ENCODE measurements at regions not wholly inside any gene's neighbourhood (a gene's known extent, or its start where the extent isn't known, plus 50 kb on each side); places are given as distances from the start of the nearest gene placed in this dataset.
A peak's percentile ranks its signal among the peaks of the same experiment; 100 is the strongest.

- Histone ChIP-seq H3K27ac (no peak overlapping the region), H3K36me3 (no peaks in the 10 kb centered on the region), H3K4me3 (no peak overlapping the region), H3K27me3 (no peaks in the 10 kb centered on the region), H3K4me1 (no peaks in the 10 kb centered on the region), H3K9me3 (no peaks in the 10 kb centered on the region)
- TF ChIP-seq CTCF (IDR thresholded peaks at IDR 0.05) = no peak
- TF ChIP-seq POLR2A (IDR thresholded peaks at IDR 0.05) = no peak
- DNase-seq = no peak
Measured at GRCh38 chr12:59158066-59158465, 237.8 kb upstream of the LRIG3 start.

- Histone ChIP-seq H3K36me3 (no peaks in the 10 kb centered on the region), H3K27me3 (no peaks in the 10 kb centered on the region), H3K9me3 (no peaks in the 10 kb centered on the region), H3K27ac (no peak overlapping the region), H3K4me3 (no peak overlapping the region), H3K4me1 (no peaks in the 10 kb centered on the region)
- TF ChIP-seq POLR2A (IDR thresholded peaks at IDR 0.05) (no peak), CTCF (IDR thresholded peaks at IDR 0.05) (no peak)
- no peak for DNase-seq
Measured at GRCh38 chr12:59155448-59155847, 235.1 kb upstream of the LRIG3 start.

GRCh38 chr12:59151243-59151642, 230.9 kb upstream of the LRIG3 start:
- H3K9me3 ChIP-seq = no peaks in the 10 kb centered on the region
- no peaks in the 10 kb centered on the region for H3K36me3 ChIP-seq
- H3K27ac ChIP-seq = no peak overlapping the region
- H3K4me1 ChIP-seq = no peaks in the 10 kb centered on the region
- TF ChIP-seq CTCF (IDR thresholded peaks at IDR 0.05) (no peak), POLR2A (IDR thresholded peaks at IDR 0.05) (no peak)
- no peak overlapping the region for H3K4me3 ChIP-seq
- no peak for DNase-seq
- H3K27me3 ChIP-seq = no peaks in the 10 kb centered on the region

- TF ChIP-seq POLR2A (IDR thresholded peaks at IDR 0.05) (no peak), CTCF (IDR thresholded peaks at IDR 0.05) (peak in 5 of 6 experiments; percentile 71 to 100 (median 99))
- H3K4me1 ChIP-seq = no peaks in the 10 kb centered on the region
- H3K36me3 ChIP-seq = no peaks in the 10 kb centered on the region
- no peak for DNase-seq
- H3K27ac ChIP-seq = no peak overlapping the region
- no peaks in the 10 kb centered on the region for H3K27me3 ChIP-seq
- H3K4me3 ChIP-seq = no peak overlapping the region
- no peaks in the 10 kb centered on the region for H3K9me3 ChIP-seq
Measured at GRCh38 chr12:59149995-59150642, 229.8 kb upstream of the LRIG3 start.

- H3K4me3 ChIP-seq = no peak overlapping the region
- TF ChIP-seq CTCF (IDR thresholded peaks at IDR 0.05) = no peak
- TF ChIP-seq POLR2A (IDR thresholded peaks at IDR 0.05) = no peak
- H3K36me3 ChIP-seq = no peaks in the 10 kb centered on the region
- H3K9me3 ChIP-seq = no peaks in the 10 kb centered on the region
- DNase-seq = no peak
- H3K4me1 ChIP-seq = no peaks in the 10 kb centered on the region
- no peak overlapping the region for H3K27ac ChIP-seq
- no peaks in the 10 kb centered on the region for H3K27me3 ChIP-seq
Measured at GRCh38 chr12:59147791-59148190, 227.5 kb upstream of the LRIG3 start.

Data from Peyer's patch (tissue), 4 donors.